ENCODE measurements at regions not wholly inside any gene's neighbourhood (a gene's known extent, or its start where the extent isn't known, plus 50 kb on each side); places are given as distances from the start of the nearest gene placed in this dataset.

GRCh38 chr15:46489276-46489675 is 854.4 kb downstream of the SQOR start:
- no peaks in the 10 kb centered on the region for H3K4me1 Mint-ChIP-seq (ENCODE audit: low read depth)
- H3K4me3 Mint-ChIP-seq (ENCODE audit: low read depth) = no peak overlapping the region
- no peak for DNase-seq (ENCODE audit: low spot score, unreplicated experiment)
- H3K27ac Mint-ChIP-seq = no peak overlapping the region
- peaks cover 14% of the 10 kb centered on the region for H3K9me3 Mint-ChIP-seq (ENCODE audit: low read depth)
- no peaks in the 10 kb centered on the region for H3K36me3 Mint-ChIP-seq (ENCODE audit: insufficient read depth)
- TF ChIP-seq, protein P1, sequence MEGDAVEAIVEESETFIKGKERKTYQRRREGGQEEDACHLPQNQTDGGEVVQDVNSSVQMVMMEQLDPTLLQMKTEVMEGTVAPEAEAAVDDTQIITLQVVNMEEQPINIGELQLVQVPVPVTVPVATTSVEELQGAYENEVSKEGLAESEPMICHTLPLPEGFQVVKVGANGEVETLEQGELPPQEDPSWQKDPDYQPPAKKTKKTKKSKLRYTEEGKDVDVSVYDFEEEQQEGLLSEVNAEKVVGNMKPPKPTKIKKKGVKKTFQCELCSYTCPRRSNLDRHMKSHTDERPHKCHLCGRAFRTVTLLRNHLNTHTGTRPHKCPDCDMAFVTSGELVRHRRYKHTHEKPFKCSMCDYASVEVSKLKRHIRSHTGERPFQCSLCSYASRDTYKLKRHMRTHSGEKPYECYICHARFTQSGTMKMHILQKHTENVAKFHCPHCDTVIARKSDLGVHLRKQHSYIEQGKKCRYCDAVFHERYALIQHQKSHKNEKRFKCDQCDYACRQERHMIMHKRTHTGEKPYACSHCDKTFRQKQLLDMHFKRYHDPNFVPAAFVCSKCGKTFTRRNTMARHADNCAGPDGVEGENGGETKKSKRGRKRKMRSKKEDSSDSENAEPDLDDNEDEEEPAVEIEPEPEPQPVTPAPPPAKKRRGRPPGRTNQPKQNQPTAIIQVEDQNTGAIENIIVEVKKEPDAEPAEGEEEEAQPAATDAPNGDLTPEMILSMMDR (IDR thresholded peaks at IDR 0.05; ENCODE audit: unreplicated experiment) = no peak
- no peaks in the 10 kb centered on the region for H3K27me3 Mint-ChIP-seq

GRCh38 chr15:46496491-46497115 is 861.8 kb downstream of the SQOR start:
- Mint-ChIP-seq H3K27ac (no peak overlapping the region), H3K9me3 (ENCODE audit: low read depth) (peaks cover 19% of the 10 kb centered on the region), H3K4me1 (ENCODE audit: low read depth) (no peaks in the 10 kb centered on the region), H3K4me3 (ENCODE audit: low read depth) (no peak overlapping the region), H3K27me3 (no peaks in the 10 kb centered on the region), H3K36me3 (ENCODE audit: insufficient read depth) (no peaks in the 10 kb centered on the region)
- TF ChIP-seq, protein P1 (IDR thresholded peaks at IDR 0.05; ENCODE audit: unreplicated experiment) = no peak
- DNase-seq (ENCODE audit: low spot score, unreplicated experiment) = no peak

DNA sequence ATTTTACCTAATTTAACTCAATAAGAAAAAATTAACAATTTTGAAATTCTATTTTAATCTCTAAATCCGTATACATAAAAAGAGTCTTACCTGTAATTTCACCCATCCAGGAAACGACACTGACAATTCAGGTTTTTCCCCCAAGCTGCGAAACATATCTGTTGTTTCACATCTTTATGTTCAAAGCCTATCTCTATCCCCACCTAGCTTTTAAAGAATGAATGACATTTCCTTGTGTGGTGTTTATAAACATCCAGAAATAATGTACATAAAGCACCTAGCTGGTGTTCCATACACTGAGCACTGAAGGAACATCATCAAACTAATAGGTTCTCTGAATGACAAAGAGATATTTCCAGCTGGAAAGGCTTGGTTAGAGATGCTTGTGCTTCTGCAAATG is 867.8 kb downstream of the SQOR start:
- Mint-ChIP-seq H3K9me3 (ENCODE audit: low read depth) (no peaks in the 10 kb centered on the region), H3K27ac (no peak overlapping the region), H3K36me3 (ENCODE audit: insufficient read depth) (no peaks in the 10 kb centered on the region), H3K27me3 (no peaks in the 10 kb centered on the region), H3K4me1 (ENCODE audit: low read depth) (no peaks in the 10 kb centered on the region), H3K4me3 (ENCODE audit: low read depth) (no peak overlapping the region)
- TF ChIP-seq, protein P1 (IDR thresholded peaks at IDR 0.05; ENCODE audit: unreplicated experiment) = no peak
- DNase-seq (ENCODE audit: low spot score, unreplicated experiment) = no peak

DNA sequence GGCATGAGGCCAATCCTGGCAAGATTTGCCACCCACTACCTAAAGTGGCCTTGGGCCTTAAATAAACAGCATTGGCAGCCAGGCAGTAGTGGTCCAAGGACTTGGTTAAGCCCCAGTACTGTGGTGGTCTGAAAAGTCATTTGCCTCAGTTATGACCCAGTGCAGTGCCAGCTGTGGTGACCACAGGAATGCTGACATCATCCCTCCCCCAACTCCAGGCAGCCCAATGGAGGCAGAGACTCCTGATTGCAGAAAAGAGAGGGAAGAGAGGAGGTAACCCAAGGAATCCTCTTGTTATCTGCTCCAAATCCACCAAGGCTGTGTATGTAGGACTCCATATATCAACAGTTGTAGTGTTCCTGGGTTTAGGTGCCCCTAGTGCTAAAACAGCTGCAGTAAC is 883.6 kb downstream of the SQOR start:
- Mint-ChIP-seq H3K36me3 (ENCODE audit: insufficient read depth) (no peaks in the 10 kb centered on the region), H3K27me3 (no peaks in the 10 kb centered on the region), H3K4me1 (ENCODE audit: low read depth) (no peaks in the 10 kb centered on the region), H3K27ac (no peak overlapping the region), H3K4me3 (ENCODE audit: low read depth) (no peak overlapping the region), H3K9me3 (ENCODE audit: low read depth) (no peaks in the 10 kb centered on the region)
- DNase-seq (ENCODE audit: low spot score, unreplicated experiment) = no peak
- TF ChIP-seq, protein P1 (IDR thresholded peaks at IDR 0.05; ENCODE audit: unreplicated experiment) = no peak

- no peak overlapping the region for H3K27ac Mint-ChIP-seq
- H3K4me3 Mint-ChIP-seq (ENCODE audit: low read depth) = no peak overlapping the region
- H3K36me3 Mint-ChIP-seq (ENCODE audit: insufficient read depth) = no peaks in the 10 kb centered on the region
- no peaks in the 10 kb centered on the region for H3K27me3 Mint-ChIP-seq
- TF ChIP-seq, protein P1 (IDR thresholded peaks at IDR 0.05; ENCODE audit: unreplicated experiment) = no peak
- H3K4me1 Mint-ChIP-seq (ENCODE audit: low read depth) = no peaks in the 10 kb centered on the region
- no peak for DNase-seq (ENCODE audit: low spot score, unreplicated experiment)
- no peaks in the 10 kb centered on the region for H3K9me3 Mint-ChIP-seq (ENCODE audit: low read depth)
These were observed 888.9 kb downstream of the SQOR start for GRCh38 chr15:46523701-46524100.

Data from progenitor cell of endocrine pancreas (in vitro differentiated cells).